ENCODE measurements at regions not wholly inside any gene's neighbourhood (a gene's known extent, or its start where the extent isn't known, plus 50 kb on each side); places are given as distances from the start of the nearest gene placed in this dataset.

DNA sequence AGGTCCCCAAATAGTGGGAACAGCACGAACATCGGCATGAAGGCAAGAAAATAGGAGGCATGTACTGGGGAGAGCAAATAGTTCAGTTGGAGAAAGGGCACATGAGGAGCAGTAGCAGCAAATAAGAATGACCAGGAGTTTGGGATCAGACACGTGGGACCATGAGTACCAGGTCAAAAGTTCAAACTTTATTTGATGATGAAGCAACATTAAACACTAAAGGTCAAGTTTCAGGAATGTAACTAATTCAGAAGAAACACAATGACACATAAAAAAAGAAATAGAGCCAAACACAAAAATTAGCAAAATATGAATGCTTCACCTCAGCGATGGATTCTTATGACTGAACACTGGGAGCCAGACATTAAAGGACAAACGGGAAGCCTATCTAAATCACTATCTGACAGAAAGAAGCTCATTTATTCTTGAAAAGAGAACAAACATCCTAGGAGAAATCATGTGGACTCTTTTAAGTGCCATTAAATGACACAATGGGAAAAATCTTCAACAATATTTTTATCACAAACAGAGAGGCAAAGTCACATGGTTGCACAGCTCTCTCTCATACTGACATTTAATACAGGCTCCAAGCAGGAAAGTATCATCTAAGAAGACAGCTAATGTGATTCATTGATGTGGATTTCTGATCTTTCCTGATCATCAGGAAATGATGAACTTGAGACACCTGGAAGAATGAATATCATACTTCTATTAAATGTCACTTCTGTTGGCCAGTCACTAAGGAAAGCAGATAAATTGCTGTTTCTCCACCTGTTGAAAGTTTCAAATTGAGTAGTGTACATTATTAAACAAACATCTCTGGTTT, 216.9 kb upstream of the THBS1 start:
- no peak for DNase-seq

DNA sequence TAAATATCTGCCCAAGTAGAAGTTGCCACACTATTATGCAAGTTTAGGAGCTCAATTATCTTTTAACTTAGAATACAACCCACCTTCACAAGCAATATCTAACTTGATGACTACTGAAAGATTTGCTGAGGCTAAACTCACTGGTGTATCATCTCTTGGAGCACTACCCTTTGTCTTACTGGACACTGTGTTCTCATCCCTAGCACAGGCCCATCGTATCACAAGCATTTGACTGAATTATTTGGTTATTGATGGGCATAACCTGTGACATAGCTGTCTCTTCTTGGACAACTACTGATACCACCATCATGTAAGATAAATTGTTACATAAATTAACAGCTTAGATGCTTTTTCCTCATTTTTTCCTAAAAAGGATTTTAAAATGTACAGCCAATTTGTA, 216.2 kb upstream of the THBS1 start:
- no peak for DNase-seq

DNA sequence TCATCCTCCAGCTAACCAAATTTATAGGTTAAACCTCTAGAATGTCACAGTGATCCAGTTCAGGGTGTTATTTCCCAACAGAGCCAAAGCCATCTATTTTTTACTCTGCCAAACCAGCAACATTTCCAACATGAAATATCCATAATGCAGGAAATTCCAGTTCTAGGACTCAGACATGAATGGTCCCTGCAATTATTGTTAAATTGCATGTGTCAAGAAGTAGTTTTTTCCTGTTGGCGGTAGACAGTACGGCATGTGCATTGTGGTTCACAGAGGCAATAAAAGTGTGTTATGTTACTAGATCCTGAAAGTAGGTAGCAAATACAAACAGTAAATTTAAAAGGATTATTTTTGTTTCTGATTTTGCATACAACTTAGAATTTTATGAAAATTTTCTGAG, 215.7 kb upstream of the THBS1 start:
- no peak for DNase-seq

DNA sequence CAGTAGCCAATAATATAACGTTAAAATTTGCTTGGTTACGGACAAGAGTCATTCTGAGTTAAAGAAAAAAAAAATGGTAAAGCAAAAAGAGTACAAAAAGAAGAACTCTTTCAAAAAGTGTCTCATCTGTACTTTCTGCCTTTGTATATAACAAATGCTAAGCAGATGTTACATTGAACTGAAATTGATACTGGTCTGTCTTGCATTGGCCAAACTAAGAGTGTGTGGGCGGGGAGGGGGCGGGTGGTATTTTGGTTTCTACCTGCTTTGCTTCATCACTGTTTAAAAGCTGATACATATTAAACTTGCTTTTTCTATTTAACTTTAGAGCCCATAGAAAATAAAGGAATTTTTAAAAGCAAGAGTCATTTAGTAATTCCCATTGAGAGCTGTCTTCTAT, 215.0 kb upstream of the THBS1 start:
- no peak for DNase-seq

DNA sequence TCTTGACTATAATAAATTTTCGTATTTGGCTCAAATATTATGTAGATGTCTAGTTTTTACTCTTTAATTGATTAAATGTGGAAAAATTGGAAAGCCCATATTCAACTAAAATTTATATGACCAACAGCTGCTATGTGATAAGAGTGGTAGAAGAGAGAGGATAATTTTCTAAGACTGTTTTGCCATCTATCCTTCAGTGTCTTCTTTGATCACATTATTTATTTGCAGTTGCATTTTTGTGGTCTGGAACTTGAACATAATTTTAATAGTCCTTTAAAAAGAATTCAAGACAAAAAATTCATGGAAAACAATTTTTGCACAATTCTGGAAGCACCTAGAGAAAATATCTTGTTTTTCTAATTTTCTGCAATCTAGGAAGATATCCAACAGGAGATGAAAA, 213.3 kb upstream of the THBS1 start:
- DNase-seq = no peak

DNA sequence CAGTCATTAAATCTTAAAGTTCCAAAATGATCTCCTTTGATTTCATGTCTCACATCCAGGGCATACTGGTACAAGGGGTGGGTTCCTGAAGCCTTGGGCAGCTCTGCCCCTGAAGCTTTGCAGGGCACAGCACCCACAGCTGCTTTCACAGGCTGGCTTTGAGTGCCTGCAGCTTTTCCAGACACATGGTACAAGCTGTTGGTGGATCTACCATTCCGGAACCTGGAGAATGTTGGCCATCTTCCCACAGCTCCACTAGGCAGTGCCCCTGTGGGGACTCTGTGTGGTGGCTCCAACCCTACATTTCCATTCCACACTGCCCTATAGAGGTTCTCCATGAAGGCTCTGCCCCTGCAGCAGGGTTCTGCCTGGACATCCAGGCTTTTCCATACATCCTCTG, 211.1 kb upstream of the THBS1 start:
- no peak for DNase-seq

DNA sequence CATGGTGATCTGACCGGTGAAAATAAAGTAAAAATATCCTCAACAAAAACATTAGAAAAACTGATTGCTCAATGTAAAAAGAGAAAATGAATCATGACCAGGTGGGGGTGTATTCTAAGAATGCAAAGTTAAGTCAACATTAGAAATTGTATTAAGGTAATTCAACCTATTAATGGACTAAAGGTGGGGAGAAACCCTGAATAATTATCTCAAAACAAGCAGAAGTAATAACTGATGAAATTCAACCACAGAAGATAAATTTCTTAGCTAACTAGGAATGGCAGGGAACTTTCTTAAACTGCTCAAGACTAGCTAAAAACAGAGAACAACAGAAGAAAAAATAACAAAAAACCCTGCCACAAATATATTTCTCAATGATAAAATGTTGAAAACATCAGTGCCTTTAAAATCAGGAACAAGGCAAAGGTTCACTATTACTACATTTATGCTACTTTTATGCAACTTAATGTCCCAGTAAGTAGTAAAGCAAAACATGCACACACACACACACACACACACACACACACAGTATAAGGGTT, 204.4 kb upstream of the THBS1 start:
- DNase-seq = no peak

DNA sequence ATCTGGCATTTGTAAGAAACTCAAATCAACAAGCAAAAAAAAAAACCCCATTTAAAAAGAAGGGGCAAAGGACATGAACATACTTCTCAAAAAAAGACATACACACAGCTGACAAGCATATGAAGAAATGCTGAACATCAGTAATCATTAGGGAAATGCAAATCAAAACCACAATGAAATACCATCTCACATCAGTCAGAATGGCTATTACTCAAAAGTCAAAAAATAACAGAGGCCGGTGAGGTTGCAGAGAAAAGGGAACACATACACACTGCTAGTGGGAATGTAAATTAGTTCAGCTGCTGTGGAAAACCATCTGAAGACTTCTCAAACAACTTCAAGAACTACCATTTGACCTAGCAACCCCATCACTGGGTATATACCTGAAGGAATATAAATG, 199.4 kb upstream of the THBS1 start:
- DNase-seq = no peak

DNA sequence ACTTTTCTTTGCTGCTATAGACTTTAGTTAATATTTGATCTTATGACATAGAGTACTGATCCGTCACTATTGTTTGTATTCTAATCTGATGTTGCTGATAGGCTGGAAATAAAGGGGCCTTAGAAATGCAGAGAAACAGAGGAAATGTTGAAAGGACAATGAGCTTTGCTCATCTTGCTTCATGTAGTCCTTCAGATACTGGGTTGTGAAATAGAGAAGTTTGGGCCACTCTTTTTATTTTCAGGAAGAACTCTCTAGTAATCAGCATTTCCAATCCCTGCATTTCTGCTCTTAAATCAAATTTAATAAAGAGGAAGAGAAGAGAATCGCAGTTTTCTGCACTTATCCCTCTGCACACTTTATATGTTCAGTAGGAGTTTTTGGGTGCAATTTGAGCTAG, 192.8 kb upstream of the THBS1 start:
- DNase-seq = no peak

DNA sequence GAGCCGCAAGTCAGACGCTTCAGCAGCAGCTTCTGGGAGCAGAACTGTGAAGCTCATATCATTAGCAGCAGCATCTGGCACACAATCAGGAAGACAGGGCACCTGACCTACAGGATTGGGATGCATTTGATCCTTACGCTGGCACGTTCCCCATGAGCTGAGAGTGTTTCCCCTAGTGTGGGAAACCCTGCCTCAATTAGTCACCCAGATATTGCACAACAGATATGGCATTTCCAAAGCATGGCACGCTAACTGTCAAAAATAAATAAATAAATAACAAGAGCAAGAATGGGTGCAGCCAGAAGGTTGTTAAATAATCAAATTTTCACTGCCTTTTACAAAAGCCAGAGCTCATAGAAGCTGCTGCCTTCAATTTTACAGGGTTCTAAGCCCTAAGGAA, 189.6 kb upstream of the THBS1 start:
- DNase-seq = no peak

DNA sequence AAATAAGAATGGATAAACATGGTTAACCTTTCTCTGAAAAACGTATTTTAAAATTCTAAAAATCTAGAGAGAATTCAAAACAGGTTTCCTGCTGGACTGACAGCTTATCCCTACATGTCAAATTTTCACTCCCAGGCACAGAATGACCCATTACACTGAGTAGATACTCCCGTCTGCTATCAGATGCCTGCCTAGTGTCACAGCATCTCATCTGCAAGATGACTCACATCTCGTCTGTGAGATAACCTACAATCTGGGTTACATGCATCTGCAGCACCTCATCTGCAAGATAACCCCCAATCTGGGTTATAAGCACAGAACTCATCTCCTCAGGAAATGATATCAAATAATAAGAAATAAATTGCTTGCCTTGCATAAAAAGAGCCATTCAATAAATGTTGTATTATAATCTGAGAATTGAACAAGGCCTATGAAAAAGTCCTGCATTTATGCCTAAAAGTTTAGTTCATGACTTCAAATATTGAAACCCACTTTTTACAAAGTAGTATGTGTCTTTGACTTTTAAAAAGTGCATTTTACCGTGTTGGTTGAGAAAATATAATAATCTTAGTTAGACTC, 188.3 kb upstream of the THBS1 start:
- DNase-seq = no peak

DNA sequence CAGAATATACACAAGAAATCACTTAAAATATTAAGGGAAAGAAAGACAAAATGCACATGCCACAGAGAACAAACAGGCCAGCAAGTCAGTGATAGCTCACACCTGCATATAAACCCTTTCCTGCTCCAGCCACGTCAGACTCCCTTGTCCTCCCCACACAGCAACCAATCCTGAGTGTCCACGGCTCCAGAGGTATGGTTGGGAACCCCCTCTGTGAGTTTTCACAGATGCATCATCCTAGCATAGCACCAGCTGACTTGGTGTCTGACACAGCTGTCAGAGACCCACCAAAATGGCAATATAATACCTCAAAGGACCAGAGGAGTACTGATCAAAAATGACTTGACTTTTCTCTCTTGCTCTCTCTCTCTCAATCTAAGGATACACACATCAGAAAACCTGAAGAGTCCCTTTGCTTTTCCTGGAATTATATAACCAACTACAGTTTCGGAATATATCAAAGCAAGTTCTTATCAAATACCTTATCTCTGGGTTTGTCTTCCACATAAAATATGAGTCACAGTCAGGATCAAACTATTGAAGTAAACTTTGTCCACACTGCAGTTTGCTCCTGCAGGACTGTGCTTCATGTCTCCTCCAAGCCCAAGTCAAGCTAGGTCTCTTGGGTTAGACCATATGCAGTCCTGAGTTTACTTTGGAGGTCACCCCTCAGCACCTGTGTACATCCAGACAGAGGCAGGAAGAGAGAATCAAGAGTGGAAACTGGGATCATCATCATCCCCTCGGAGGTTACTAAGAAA, 187.1 kb upstream of the THBS1 start:
- no peak for DNase-seq

DNA sequence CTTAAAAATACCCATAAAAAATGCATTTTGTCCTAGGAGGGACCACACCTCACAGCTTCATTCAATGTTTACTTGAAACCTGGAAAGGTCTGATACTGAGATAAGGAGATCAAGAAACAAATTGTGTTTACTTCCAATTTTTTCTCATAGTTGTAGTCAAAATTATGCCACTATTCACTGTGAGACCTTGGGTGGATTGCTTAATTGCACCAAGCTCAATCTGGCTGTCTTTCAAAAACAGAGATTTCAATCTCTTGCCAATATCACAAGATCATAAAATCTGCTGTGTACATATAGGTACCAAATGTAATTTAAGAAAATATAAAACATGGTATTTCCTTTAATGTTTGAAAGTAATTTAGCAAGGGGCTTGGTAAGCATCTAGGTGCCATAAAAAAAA, 186.4 kb upstream of the THBS1 start:
- no peak for DNase-seq

DNA sequence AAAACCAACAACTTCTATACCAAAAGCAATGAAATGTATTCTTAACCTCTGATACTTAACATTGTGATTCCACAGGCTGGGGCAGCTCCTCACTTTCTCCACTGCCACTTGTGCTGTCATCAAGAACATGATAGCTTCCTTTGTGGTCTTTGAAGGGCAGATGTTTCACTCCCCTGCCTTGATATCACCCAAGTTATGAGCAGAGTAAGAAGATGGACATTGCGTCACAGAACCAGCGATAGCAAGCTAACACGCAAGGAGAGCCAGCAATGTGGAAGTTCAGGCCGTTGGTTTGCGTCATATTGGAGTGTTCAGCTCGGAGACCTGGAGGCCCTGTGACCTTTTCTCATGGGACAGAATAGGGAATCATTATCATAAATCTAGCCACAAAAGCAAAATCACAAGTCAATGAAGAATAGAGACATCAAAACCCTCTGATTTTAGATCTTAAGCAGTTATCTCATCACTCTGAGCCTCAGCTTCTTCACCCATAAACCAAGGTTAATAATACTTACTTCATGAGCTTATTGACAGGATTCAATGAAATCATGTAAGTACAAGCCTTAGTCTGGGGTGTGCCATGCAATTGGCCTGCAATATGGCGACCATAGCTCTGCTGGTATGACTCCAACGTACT, 183.8 kb upstream of the THBS1 start:
- no peak for DNase-seq

DNA sequence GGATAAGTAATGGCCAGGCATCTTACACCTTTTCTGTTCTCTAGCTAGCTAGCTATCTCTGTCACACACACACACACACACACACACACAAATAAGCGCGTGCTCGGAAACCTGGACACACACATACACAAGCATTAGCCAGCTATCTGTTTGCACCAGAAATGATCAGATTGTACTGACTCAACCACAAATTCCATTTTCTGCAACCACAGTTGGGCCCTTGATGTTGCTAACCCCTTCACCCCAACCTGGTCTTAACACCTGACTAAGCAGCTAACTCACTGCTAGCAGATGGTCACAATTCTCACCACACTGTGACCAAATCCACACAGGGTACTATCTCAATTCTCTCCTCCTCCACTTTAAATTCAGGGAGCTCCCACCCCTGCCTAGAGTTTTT, 183.0 kb upstream of the THBS1 start:
- DNase-seq = no peak

DNA sequence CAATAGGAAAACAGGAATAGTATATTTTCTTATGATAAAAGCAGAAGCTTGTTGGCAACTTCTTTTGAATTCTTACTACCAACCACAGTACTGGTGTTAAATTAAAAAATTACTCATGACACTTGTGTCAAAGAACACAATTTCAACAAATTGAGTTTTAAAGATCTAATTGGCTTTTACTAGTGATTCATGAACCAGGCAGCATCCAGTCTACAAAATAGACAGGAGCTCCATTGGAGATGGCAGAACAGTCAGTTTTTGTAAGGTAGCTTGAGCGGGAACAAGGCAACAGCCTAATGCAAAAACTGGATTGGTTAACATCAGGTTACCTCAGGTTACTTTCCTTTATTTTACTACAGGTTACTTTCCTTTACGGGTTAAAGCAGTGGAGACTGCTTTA, 181.3 kb upstream of the THBS1 start:
- DNase-seq = no peak

DNA sequence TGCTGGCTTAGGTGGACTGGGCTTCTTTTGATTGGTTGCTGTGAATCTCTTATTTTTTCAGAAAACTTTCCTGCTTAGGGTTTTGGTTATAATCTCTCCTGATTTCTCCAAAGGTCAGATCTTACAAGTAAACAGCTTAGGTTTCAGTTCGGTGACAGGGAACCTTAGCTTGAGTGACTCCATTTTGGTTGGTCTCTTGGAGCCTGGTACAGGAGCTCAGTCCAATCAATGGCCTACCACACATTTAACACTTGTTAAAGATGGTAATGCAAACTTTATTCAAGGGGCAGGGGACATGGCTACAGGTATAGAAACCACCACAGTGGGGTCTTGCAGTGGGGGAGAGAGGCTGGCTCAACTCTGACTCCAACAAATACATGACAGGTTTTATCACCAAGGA, 180.9 kb upstream of the THBS1 start:
- no peak for DNase-seq

DNA sequence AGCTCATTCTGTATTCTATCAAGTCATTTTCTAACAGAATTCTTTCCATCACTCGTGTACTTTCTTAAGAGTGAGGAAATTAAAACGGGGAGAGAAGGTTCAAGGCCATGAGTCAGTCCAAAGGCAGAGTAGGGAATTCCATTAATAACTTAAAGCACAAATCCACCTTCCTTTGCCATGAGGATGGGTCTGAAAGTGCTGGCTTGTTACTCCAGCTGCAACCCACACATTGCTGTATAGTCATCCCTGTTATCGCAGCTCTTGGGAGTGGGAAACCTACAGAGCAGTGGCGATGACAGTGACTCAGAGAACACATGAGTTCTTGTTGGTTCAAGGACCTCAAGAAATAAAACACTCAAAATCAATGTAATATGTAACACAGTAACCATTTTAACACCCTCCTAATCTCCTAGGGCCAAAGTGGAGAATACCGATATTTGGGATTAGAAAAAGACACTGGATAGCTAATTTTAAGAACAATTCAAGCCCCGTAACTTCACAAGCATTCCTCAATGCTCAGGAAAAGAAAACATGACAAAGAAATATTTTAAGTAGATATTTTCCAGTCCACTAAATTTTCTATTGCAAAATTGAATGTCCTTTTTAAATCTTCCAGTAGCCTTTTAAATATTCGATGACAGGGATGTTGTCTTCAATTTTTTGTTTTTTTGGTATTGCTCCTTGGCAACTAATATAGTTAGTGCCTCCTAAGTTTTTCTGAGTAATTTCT, 179.9 kb upstream of the THBS1 start:
- DNase-seq = no peak

DNA sequence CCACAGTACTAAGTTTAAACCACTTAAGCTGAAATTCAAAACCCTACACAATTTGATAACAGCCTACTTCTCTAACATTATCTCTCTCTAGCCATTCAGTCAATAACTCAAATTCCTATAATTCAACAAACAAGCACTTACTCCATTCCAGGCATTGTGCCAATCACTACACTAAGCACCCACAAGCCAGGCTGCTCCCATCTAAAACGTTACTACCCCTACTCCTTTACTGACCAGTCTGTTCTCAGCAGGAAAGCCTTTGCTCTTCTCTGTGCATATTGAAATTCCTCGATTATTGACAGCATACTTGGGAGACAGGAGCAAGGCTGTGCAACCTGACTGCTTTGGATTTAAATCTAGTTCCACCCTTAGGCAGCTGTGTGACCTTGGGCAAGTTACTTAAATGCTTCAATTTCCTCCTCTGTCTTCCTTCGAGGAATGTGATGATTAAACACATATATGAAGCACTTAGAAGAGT, 177.2 kb upstream of the THBS1 start:
- DNase-seq = no peak

DNA sequence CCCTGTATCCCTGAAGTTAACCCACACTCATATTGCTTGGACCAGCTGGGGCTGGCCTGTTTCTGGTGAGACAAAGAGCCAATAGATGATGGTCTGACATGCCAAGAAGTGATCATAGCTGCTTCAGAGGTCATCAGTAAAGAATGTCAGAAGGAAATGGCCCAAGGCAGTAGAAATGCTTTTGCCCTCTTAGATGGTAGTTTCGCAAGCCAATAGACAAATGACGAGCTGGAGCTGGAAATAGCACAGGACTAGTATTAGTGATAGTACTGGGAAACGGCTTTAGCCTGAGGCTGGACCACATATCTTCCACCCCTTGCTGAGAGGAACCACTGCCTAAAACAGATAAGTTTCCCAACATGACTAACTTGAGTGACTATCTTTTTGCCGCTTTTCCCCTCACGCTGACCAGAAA, 176.1 kb upstream of the THBS1 start:
- DNase-seq = no peak

DNA sequence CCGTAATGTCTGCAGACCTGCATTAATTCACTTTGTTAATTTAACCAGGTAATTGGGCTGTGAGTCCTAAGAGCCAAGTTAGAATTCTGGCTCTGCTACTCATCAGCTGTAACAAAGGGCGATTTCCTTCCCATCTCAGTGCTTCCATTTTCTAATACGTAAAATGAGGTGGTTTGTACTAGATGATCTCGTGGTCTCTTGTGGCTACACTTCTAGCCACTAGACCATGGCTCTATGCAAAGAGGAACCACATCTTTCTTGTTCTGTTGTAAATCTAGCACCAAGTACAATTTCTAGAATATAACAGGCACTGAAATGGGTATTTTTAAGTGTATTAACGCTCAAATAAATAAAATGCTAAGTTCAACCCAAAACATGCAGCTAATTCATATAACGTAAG, 174.4 kb upstream of the THBS1 start:
- DNase-seq = no peak

DNA sequence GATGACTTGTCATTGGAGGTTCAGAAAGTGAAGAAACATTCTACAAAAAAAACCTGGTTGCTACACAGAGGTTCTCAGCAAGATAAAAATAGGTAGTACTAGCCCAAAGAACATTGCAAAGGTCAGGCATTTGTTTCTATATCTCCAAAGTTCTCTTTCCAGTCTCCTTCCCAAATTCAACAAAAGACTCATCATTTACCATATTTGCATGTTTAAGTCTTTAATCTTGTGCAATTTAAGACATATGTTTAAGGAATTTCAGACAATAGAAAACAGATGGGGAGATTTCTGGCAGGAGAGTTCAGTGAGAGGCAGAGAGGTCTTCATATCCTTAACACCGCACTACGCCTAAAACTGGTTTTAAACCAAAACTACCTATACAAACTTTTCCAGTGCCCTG, 173.8 kb upstream of the THBS1 start:
- DNase-seq = no peak

All from activated CD4-positive, alpha-beta T cell treated with anti-CD3 and anti-CD28 coated beads for 48 hours (primary cell).